SK-N-SH treated with all-trans-retinoic acid at 6 μM for 48 hours (cell line): ENCODE measurements at regions not wholly inside any gene's neighbourhood (a gene's known extent, or its start where the extent isn't known, plus 50 kb on each side); places are given as distances from the start of the nearest gene placed in this dataset.
A peak's percentile ranks its signal among the peaks of the same experiment; 100 is the strongest.

Source experiments
- ATAC-seq: fragments of 200-7000 bp; cut with Tn5 transposase; 3 replicates; pipeline ENCODE4 v1.9.1; 2020; ENCODE audit warnings: mild to moderate bottlenecking, moderate library complexity
- ARNTL ChIP-seq: fragments of 450-650 bp; formaldehyde crosslinking; IDR thresholded peaks from 2 replicates; pipeline ENCODE4 v1.5.0; 2020; ENCODE audit warnings: low read depth, mild to moderate bottlenecking, moderate library complexity, borderline replicate concordance
- BACH2 ChIP-seq: fragments of 250-450 bp; sonication (Bioruptor Pico); IDR thresholded peaks from 2 replicates; pipeline ENCODE4 v1.9.0; 2021; ENCODE audit warnings: mild to moderate bottlenecking, borderline replicate concordance
- CSDC2 ChIP-seq: fragments of 250-450 bp; sonication (Bioruptor Pico); IDR thresholded peaks from 2 replicates; pipeline ENCODE4 v1.5.0; 2020; ENCODE audit warnings: mild to moderate bottlenecking, moderate library complexity
- GLIS3 ChIP-seq: fragments of 250-450 bp; sonication (Bioruptor Pico); IDR thresholded peaks from 2 replicates; pipeline ENCODE4 v1.5.0; 2020; ENCODE audit warnings: mild to moderate bottlenecking, moderate library complexity
- ISL1 ChIP-seq: fragments of 250-450 bp; sonication (Bioruptor Pico); IDR thresholded peaks from 2 replicates; pipeline ENCODE4 v2.1.2; 2022; ENCODE audit warnings: mild to moderate bottlenecking, moderate library complexity
- PPARA ChIP-seq: fragments of 250-450 bp; sonication (Bioruptor Pico); IDR thresholded peaks from 2 replicates; pipeline ENCODE4 v1.5.0; 2020; ENCODE audit warnings: mild to moderate bottlenecking, borderline replicate concordance
- RARB ChIP-seq: fragments of 250-450 bp; sonication (Bioruptor Pico); IDR thresholded peaks from 2 replicates; pipeline ENCODE4 v1.8.0; 2021; ENCODE audit warnings: mild to moderate bottlenecking, moderate library complexity
- SNAI2 ChIP-seq: fragments of 250-450 bp; sonication (Bioruptor Pico); IDR thresholded peaks from 2 replicates; pipeline ENCODE4 v1.5.0; 2020; ENCODE audit warnings: mild to moderate bottlenecking, moderate library complexity
- TCF4 ChIP-seq: fragments of 250-450 bp; sonication (Bioruptor Pico); IDR thresholded peaks from 2 replicates; pipeline ENCODE4 v1.8.0; 2021; ENCODE audit warnings: mild to moderate bottlenecking, moderate library complexity, borderline replicate concordance
- ZC3H10 ChIP-seq: fragments of 250-450 bp; sonication (Bioruptor Pico); IDR thresholded peaks from 2 replicates; pipeline ENCODE4 v1.5.1; 2021; ENCODE audit warnings: mild to moderate bottlenecking, moderate library complexity
- ZFP3 ChIP-seq: fragments of 250-450 bp; sonication (Bioruptor Pico); IDR thresholded peaks from 2 replicates; pipeline ENCODE4 v1.5.0; 2020; ENCODE audit warnings: mild to moderate bottlenecking, moderate library complexity
- ZFP30 ChIP-seq: fragments of 450-650 bp; formaldehyde crosslinking; IDR thresholded peaks from 2 replicates; pipeline ENCODE4 v1.5.0; 2022; ENCODE audit warnings: mild to moderate bottlenecking, moderate library complexity
- ZNF565 ChIP-seq: fragments of 450-650 bp; formaldehyde crosslinking; conservative IDR thresholded peaks from 2 replicates; pipeline ENCODE4 v1.5.0; 2020; ENCODE audit warnings: low read depth, mild to moderate bottlenecking, moderate library complexity
- ZNF70 ChIP-seq: fragments of 450-650 bp; formaldehyde crosslinking; IDR thresholded peaks from 2 replicates; pipeline ENCODE4 v1.5.0; 2020; ENCODE audit warnings: mild to moderate bottlenecking, moderate library complexity
- ZNF8 ChIP-seq: fragments of 450-650 bp; formaldehyde crosslinking; IDR thresholded peaks from 2 replicates; pipeline ENCODE4 v1.5.0; 2020; ENCODE audit warnings: mild to moderate bottlenecking, moderate library complexity
- TF ChIP-seq, protein P1 (sequence below): fragments of 250-450 bp; sonication (Bioruptor Pico); IDR thresholded peaks from 2 replicates; pipeline ENCODE4 v1.5.1; 2020; ENCODE audit warnings: low read depth, mild to moderate bottlenecking, moderate library complexity
- TF ChIP-seq, protein P2 (sequence below): fragments of 250-450 bp; sonication (Bioruptor Pico); IDR thresholded peaks from 2 replicates; pipeline ENCODE4 v1.8.0; 2020; ENCODE audit warnings: mild to moderate bottlenecking, moderate library complexity, borderline replicate concordance
- TF ChIP-seq, protein P3 (sequence below): fragments of 250-450 bp; sonication (Bioruptor Pico); IDR thresholded peaks from 2 replicates; pipeline ENCODE4 v1.8.0; 2021; ENCODE audit warnings: low read depth, mild to moderate bottlenecking, moderate library complexity, borderline replicate concordance
- TF ChIP-seq, protein P4 (sequence below): fragments of 250-450 bp; sonication (Bioruptor Pico); IDR thresholded peaks from 2 replicates; pipeline ENCODE4 v1.5.0; 2020; ENCODE audit warnings: mild to moderate bottlenecking, moderate library complexity
- TF ChIP-seq, protein P5 (sequence below): fragments of 250-450 bp; sonication (Bioruptor Pico); IDR thresholded peaks from 2 replicates; pipeline ENCODE4 v1.5.1; 2021; ENCODE audit warnings: mild to moderate bottlenecking, moderate library complexity

DNA sequence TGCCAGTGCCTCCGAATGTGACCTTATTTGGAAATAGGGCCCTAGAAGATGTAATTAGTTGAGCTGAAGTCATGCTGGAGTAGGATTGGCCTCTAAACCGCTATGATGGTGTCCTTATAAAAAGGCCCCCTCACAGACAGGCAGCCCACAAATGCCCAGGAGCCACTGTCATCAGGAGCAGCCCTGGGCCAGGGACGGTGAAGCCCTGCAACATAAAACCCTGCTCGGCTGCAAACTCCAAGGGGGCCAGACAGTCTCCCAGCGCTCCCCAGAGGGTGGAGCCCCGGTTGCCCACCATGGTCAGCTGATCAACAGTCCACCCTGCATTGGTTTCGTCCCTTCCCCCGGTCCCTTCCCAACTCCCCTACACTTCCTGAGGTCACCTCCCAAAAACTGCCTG, 351.7 kb downstream of the FOXL1 start:
- ATAC-seq, result no peak
- no peak for TF ChIP-seq ZC3H10 (CRISPR knock-in tag)
- no peak for TF ChIP-seq BACH2 (CRISPR knock-in tag)
- no peak for TF ChIP-seq ZFP3
- TF ChIP-seq RARB (CRISPR knock-in tag), result no peak
- no peak for TF ChIP-seq ZFP30 (CRISPR knock-in tag)
- TF ChIP-seq, protein P1, sequence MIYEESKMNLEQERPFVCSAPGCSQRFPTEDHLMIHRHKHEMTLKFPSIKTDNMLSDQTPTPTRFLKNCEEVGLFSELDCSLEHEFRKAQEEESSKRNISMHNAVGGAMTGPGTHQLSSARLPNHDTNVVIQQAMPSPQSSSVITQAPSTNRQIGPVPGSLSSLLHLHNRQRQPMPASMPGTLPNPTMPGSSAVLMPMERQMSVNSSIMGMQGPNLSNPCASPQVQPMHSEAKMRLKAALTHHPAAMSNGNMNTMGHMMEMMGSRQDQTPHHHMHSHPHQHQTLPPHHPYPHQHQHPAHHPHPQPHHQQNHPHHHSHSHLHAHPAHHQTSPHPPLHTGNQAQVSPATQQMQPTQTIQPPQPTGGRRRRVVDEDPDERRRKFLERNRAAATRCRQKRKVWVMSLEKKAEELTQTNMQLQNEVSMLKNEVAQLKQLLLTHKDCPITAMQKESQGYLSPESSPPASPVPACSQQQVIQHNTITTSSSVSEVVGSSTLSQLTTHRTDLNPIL (CRISPR knock-in tag), result no peak
- TF ChIP-seq SNAI2 (CRISPR knock-in tag), result no peak
- TF ChIP-seq ARNTL (CRISPR knock-in tag), result no peak
- no peak for TF ChIP-seq CSDC2 (CRISPR knock-in tag)
- TF ChIP-seq ZNF565 (CRISPR knock-in tag), result no peak
- TF ChIP-seq GLIS3 (CRISPR knock-in tag), result no peak
- TF ChIP-seq, protein P2, sequence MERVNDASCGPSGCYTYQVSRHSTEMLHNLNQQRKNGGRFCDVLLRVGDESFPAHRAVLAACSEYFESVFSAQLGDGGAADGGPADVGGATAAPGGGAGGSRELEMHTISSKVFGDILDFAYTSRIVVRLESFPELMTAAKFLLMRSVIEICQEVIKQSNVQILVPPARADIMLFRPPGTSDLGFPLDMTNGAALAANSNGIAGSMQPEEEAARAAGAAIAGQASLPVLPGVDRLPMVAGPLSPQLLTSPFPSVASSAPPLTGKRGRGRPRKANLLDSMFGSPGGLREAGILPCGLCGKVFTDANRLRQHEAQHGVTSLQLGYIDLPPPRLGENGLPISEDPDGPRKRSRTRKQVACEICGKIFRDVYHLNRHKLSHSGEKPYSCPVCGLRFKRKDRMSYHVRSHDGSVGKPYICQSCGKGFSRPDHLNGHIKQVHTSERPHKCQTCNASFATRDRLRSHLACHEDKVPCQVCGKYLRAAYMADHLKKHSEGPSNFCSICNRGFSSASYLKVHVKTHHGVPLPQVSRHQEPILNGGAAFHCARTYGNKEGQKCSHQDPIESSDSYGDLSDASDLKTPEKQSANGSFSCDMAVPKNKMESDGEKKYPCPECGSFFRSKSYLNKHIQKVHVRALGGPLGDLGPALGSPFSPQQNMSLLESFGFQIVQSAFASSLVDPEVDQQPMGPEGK (CRISPR knock-in tag), result no peak
- TF ChIP-seq, protein P3, sequence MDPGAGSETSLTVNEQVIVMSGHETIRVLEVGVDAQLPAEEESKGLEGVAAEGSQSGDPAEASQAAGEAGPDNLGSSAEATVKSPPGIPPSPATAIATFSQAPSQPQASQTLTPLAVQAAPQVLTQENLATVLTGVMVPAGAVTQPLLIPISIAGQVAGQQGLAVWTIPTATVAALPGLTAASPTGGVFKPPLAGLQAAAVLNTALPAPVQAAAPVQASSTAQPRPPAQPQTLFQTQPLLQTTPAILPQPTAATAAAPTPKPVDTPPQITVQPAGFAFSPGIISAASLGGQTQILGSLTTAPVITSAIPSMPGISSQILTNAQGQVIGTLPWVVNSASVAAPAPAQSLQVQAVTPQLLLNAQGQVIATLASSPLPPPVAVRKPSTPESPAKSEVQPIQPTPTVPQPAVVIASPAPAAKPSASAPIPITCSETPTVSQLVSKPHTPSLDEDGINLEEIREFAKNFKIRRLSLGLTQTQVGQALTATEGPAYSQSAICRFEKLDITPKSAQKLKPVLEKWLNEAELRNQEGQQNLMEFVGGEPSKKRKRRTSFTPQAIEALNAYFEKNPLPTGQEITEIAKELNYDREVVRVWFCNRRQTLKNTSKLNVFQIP (CRISPR knock-in tag), result no peak
- no peak for TF ChIP-seq PPARA
- TF ChIP-seq, protein P4, sequence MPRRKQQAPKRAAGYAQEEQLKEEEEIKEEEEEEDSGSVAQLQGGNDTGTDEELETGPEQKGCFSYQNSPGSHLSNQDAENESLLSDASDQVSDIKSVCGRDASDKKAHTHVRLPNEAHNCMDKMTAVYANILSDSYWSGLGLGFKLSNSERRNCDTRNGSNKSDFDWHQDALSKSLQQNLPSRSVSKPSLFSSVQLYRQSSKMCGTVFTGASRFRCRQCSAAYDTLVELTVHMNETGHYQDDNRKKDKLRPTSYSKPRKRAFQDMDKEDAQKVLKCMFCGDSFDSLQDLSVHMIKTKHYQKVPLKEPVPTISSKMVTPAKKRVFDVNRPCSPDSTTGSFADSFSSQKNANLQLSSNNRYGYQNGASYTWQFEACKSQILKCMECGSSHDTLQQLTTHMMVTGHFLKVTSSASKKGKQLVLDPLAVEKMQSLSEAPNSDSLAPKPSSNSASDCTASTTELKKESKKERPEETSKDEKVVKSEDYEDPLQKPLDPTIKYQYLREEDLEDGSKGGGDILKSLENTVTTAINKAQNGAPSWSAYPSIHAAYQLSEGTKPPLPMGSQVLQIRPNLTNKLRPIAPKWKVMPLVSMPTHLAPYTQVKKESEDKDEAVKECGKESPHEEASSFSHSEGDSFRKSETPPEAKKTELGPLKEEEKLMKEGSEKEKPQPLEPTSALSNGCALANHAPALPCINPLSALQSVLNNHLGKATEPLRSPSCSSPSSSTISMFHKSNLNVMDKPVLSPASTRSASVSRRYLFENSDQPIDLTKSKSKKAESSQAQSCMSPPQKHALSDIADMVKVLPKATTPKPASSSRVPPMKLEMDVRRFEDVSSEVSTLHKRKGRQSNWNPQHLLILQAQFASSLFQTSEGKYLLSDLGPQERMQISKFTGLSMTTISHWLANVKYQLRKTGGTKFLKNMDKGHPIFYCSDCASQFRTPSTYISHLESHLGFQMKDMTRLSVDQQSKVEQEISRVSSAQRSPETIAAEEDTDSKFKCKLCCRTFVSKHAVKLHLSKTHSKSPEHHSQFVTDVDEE (CRISPR knock-in tag), result no peak
- TF ChIP-seq, protein P5, sequence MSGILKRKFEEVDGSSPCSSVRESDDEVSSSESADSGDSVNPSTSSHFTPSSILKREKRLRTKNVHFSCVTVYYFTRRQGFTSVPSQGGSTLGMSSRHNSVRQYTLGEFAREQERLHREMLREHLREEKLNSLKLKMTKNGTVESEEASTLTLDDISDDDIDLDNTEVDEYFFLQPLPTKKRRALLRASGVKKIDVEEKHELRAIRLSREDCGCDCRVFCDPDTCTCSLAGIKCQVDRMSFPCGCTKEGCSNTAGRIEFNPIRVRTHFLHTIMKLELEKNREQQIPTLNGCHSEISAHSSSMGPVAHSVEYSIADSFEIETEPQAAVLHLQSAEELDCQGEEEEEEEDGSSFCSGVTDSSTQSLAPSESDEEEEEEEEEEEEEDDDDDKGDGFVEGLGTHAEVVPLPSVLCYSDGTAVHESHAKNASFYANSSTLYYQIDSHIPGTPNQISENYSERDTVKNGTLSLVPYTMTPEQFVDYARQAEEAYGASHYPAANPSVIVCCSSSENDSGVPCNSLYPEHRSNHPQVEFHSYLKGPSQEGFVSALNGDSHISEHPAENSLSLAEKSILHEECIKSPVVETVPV (CRISPR knock-in tag), result no peak

DNA sequence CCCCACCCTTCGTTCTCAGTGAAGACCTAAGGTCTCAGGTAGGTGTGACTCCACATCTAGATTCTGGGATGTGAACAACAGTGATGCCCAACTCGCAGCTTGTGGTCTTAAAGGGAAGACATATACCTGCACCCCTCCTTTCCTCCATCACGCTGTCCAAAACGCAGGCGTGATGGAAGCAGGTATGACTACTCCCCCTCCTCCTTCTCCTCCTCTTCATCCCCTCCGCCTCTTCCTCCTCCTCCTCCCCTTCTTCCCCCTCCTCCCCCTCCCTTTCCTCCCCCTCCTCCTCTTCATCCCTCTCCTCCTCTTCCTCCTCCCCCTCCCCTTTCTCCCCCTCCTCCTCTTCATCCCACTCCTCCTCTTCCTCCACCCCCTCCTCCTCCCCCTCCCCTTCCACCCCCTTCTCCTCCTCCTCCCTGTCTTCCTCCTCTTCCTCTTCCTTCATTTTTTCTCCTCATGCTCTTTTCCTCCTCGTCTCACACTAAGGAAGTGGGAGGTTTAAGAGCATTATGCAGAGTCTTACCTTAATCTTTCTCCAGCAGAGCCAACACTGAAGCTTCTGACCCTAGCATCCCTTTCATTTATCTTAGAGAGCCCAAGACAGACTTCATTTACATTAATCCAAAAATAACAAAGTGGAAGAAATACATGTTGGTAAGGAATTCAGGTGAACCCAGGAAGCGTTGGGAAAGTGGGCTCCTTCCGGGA, 352.5 kb downstream of the FOXL1 start:
- no peak for ATAC-seq
- no peak for TF ChIP-seq PPARA

DNA sequence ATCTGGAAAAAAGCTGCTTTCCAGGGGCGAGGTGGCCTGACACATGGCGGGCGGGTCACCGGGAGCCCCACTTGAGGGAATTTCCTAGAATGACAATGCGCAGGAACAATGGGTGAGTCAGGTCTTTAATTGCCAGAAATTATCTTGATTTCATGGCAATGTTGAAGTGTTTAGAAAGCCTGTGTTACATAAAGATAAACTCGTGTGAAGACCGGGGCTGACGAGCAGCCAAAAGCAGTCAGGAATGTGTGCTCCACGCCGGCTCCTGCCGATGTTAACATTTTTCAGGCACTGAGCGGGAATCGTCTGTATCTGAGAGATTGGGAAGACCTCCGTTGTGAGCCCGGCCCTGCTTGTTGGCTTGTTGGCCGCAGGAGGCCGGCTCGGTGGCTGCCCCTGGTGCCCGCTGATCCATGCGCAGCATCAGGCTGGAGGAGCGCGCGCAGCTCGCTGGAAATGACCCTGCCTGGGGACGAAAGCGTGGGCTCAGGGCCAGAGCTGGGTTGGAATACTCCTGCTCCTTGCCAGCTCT, 353.1 kb downstream of the FOXL1 start:
- peak; percentile 44 for ATAC-seq

More for the DNA sequence above, 353.1 kb downstream of the FOXL1 start:
- TF ChIP-seq, protein P3 (CRISPR knock-in tag), result no peak
- TF ChIP-seq TCF4 (no peak), PPARA (no peak), ISL1 (no peak), ZNF70 (CRISPR knock-in tag) (no peak), ZNF8 (CRISPR knock-in tag) (no peak), RARB (CRISPR knock-in tag) (no peak), ZFP3 (no peak), CSDC2 (CRISPR knock-in tag) (no peak)
- TF ChIP-seq, protein P5 (CRISPR knock-in tag), result no peak
